ENCODE measurements at regions not wholly inside any gene's neighbourhood (a gene's known extent, or its start where the extent isn't known, plus 50 kb on each side); places are given as distances from the start of the nearest gene placed in this dataset.
A peak's percentile ranks its signal among the peaks of the same experiment; 100 is the strongest.

DNA sequence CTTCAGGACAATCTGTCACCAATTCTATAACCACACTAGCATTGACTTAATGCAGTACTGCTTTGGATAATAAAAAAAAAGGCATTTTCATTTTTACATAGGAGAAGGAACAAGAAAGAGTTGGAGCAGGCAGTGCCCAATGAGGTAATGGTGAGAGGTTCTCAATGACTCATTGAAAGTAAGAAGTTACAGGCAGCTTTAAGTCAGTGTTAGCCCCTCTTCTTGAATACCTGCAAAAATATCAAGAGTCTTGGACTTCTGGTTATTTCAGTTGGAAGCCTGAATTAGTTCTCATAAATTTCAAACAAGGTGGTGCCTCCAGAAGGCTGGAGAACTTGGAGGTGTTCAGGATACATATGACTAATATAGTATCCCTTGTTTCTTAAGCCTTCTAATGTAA lies 422.5 kb downstream of the HTR7 start:
- Histone ChIP-seq H3K4me1 (no peaks in the 10 kb centered on the region), H3K27me3 (no peaks in the 10 kb centered on the region), H3K9me3 (no peaks in the 10 kb centered on the region), H3K4me3 (no peak overlapping the region), H3K36me3 (no peaks in the 10 kb centered on the region), H3K27ac (no peak overlapping the region)
- FAIRE-seq (no peak), DNase-seq (no peak), ATAC-seq (no peak)
- TF ChIP-seq, protein P1, sequence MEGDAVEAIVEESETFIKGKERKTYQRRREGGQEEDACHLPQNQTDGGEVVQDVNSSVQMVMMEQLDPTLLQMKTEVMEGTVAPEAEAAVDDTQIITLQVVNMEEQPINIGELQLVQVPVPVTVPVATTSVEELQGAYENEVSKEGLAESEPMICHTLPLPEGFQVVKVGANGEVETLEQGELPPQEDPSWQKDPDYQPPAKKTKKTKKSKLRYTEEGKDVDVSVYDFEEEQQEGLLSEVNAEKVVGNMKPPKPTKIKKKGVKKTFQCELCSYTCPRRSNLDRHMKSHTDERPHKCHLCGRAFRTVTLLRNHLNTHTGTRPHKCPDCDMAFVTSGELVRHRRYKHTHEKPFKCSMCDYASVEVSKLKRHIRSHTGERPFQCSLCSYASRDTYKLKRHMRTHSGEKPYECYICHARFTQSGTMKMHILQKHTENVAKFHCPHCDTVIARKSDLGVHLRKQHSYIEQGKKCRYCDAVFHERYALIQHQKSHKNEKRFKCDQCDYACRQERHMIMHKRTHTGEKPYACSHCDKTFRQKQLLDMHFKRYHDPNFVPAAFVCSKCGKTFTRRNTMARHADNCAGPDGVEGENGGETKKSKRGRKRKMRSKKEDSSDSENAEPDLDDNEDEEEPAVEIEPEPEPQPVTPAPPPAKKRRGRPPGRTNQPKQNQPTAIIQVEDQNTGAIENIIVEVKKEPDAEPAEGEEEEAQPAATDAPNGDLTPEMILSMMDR (IDR thresholded peaks at IDR 0.05) = no peak
- intact Hi-C loops (cut with DNase I) = no loop called here

DNA sequence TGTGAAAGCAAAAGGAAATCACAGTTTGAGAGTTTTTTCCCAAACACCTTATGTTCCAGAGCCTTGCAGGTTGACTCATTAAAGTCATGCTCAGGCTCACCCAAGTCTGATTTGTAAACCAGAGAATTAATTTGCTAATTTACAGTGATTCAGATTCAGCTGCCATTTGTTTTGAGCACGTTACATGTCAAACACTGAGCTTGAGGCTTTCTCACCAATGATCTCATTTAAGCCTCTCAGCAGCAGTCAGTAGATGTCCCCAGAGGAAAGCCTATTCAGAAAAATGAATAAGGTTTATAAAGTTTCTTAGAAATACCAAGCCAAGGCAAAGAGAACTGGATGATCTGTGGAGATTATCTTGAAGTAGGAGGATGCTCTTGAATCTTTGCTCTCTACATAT lies 420.4 kb downstream of the HTR7 start:
- H3K4me3 ChIP-seq = no peak overlapping the region
- FAIRE-seq (no peak), ATAC-seq (no peak), DNase-seq (no peak)
- intact Hi-C loops (cut with DNase I) = no loop called here
- no peaks in the 10 kb centered on the region for H3K36me3 ChIP-seq
- 42 to 53% methylated on average over 1 of the region's 1 CpG for WGBS, 2 donors
- no peaks in the 10 kb centered on the region for H3K27me3 ChIP-seq
- TF ChIP-seq, protein P1 (IDR thresholded peaks at IDR 0.05) = no peak
- H3K27ac ChIP-seq = no peak overlapping the region
- H3K4me1 ChIP-seq = no peaks in the 10 kb centered on the region
- no peaks in the 10 kb centered on the region for H3K9me3 ChIP-seq

DNA sequence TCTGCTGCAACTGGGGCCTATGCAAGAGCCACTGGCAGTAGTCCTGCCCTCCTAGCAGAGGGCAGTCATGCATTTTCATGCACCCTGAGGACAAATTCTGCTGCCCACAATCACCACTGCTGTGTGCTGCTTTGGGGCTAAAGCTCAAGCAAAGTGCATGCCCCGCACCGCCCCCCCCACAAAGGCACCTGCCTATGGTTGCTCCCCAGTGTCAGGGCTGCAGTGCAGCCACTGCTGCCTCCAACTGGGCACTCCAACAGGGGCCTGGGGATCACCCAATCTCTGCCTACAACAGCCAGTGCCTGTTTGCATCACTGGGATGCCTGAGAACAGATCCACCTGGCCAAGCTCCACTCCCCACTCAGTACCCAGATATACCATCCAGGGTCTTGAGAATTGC lies 417.0 kb downstream of the HTR7 start:
- FAIRE-seq (no peak), ATAC-seq (no peak), DNase-seq (peak in 1 of 6 donors; percentile 25)
- H3K36me3 ChIP-seq = no peaks in the 10 kb centered on the region
- no peak overlapping the region for H3K27ac ChIP-seq
- intact Hi-C loops (cut with DNase I) = no loop called here
- no peaks in the 10 kb centered on the region for H3K27me3 ChIP-seq
- 90 to 91% methylated on average over 2 of the region's 2 CpGs for WGBS, 2 donors
- TF ChIP-seq, protein P1 (IDR thresholded peaks at IDR 0.05) = no peak
- H3K4me1 ChIP-seq = no peaks in the 10 kb centered on the region
- no peak overlapping the region for H3K4me3 ChIP-seq
- H3K9me3 ChIP-seq = no peaks in the 10 kb centered on the region

DNA sequence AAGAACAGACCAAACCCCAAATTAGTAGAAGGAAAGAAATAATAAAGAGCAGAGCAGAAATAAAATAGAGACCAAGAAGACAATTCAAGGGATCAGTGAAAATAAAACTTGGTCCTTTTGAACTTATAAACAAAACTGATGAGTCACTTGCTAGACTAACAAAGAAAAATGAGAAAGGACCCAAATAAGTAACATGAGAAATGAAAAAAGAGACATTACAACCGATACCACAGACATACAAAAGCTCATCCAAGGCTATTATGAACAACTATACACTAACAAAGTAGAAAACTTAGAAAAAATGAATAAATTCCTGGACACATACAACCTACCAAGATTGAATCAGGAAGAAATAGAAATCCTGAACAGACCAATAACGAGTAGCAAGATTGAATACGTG lies 414.5 kb downstream of the HTR7 start:
- H3K27me3 ChIP-seq = no peaks in the 10 kb centered on the region
- WGBS, 2 donors = 52 to 59% methylated on average over 3 of the region's 3 CpGs
- no peaks in the 10 kb centered on the region for H3K4me1 ChIP-seq
- no peak for DNase-seq
- H3K36me3 ChIP-seq = no peaks in the 10 kb centered on the region
- H3K9me3 ChIP-seq = no peaks in the 10 kb centered on the region
- FAIRE-seq = no peak
- H3K4me3 ChIP-seq = no peak overlapping the region
- intact Hi-C loops (cut with DNase I) = no loop called here
- TF ChIP-seq, protein P1 (IDR thresholded peaks at IDR 0.05) = no peak
- no peak overlapping the region for H3K27ac ChIP-seq
- no peak for ATAC-seq

DNA sequence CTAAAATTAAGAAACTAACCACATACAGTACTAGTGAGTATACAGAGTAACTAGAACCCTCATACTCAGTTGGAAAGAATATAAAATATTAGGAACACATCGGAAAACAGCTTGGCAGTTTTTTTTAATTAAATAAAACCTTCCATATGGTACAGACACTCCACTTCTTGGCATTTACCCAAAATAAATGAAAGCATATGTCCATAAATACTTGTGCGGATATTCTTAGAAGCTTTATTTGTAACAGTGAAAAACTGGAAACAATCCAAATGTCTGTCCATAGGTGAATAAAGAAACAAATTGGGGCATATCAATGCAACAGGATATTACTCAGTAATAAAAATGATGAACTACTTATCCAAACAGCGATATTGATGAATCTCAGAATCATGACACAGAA lies 410.0 kb downstream of the HTR7 start:
- FAIRE-seq = no peak
- no peak for ATAC-seq
- no peak for DNase-seq
- intact Hi-C loops (cut with DNase I) = no loop called here
- Histone ChIP-seq H3K36me3 (no peaks in the 10 kb centered on the region), H3K27me3 (no peaks in the 10 kb centered on the region), H3K27ac (no peak overlapping the region), H3K4me3 (no peak overlapping the region), H3K4me1 (no peaks in the 10 kb centered on the region), H3K9me3 (no peaks in the 10 kb centered on the region)
- TF ChIP-seq, protein P1 (IDR thresholded peaks at IDR 0.05) = no peak
- 63 to 68% methylated on average over 3 of the region's 3 CpGs for WGBS, 2 donors
